Effector memory CD4-positive, alpha-beta T cell (primary cell): ENCODE measurements at regions not wholly inside any gene's neighbourhood (a gene's known extent, or its start where the extent isn't known, plus 50 kb on each side); places are given as distances from the start of the nearest gene placed in this dataset.

Experiments
- DNase-seq, 3 donors: peaks; one replicate each; pipeline ENCODE4 v3.0.0-alpha.2; 2020
- H3K27ac ChIP-seq: 2 replicates; pipeline ENCODE4 v1.7.0; 2013; ENCODE audit warnings: mild to moderate bottlenecking, low read length, moderate library complexity; ENCODE audit not compliant: insufficient read depth, poor library complexity, severe bottlenecking
- H3K27me3 ChIP-seq: replicated peaks from 2 replicates; pipeline ENCODE4 v1.7.0; 2013; ENCODE audit warnings: mild to moderate bottlenecking, low read length; ENCODE audit not compliant: insufficient read depth, control insufficient read depth, poor library complexity, severe bottlenecking
- H3K36me3 ChIP-seq: 2 replicates; pipeline ENCODE4 v1.7.0; 2013; ENCODE audit warnings: mild to moderate bottlenecking, low read length, moderate library complexity; ENCODE audit not compliant: control insufficient read depth, insufficient read depth
- H3K4me1 ChIP-seq: 2 replicates; pipeline ENCODE4 v1.7.0; 2013; ENCODE audit warnings: low read length, mild to moderate bottlenecking; ENCODE audit not compliant: control insufficient read depth, insufficient read depth, poor library complexity, severe bottlenecking
- H3K4me3 ChIP-seq: 2 replicates; pipeline ENCODE4 v1.7.0; 2013; ENCODE audit warnings: low read length, low read depth, mild to moderate bottlenecking; ENCODE audit not compliant: insufficient read depth, poor library complexity, severe bottlenecking
- H3K9me3 ChIP-seq: 2 replicates; pipeline ENCODE4 v1.7.0; 2013; ENCODE audit warnings: mild to moderate bottlenecking, low read length, moderate library complexity; ENCODE audit not compliant: control insufficient read depth

- no peaks in the 10 kb centered on the region for H3K36me3 ChIP-seq
- DNase-seq = no peak
- no peaks in the 10 kb centered on the region for H3K4me1 ChIP-seq
- no peaks in the 10 kb centered on the region for H3K27me3 ChIP-seq
- H3K27ac ChIP-seq = no peak overlapping the region
- no peaks in the 10 kb centered on the region for H3K9me3 ChIP-seq
- no peak overlapping the region for H3K4me3 ChIP-seq
These were observed 516.6 kb downstream of the RFPL4B start for GRCh38 chr6:112863753-112864152.

DNA sequence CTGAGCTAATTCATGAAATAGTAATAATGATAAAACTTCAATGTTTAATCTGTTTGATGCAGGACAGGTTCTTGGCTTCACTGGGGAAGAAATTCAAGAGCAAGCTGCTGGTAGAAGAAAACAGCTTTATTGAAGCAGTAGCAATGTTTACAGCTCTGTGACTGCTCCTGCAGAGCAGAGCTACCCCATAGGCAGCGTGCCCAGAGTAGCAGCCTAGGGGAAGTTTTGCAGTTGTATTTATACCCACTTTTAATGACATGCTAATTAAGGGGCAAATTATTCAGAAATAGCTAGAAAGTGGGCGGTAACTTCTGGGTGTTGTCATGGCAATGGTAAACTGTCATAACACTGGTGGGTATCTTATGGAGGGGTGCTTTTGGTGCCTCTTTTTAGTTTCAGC lies 518.0 kb downstream of the RFPL4B start:
- H3K4me3 ChIP-seq = no peak overlapping the region
- H3K9me3 ChIP-seq = no peaks in the 10 kb centered on the region
- H3K27me3 ChIP-seq = no peaks in the 10 kb centered on the region
- no peaks in the 10 kb centered on the region for H3K36me3 ChIP-seq
- no peaks in the 10 kb centered on the region for H3K4me1 ChIP-seq
- DNase-seq = no peak
- H3K27ac ChIP-seq = no peak overlapping the region

DNA sequence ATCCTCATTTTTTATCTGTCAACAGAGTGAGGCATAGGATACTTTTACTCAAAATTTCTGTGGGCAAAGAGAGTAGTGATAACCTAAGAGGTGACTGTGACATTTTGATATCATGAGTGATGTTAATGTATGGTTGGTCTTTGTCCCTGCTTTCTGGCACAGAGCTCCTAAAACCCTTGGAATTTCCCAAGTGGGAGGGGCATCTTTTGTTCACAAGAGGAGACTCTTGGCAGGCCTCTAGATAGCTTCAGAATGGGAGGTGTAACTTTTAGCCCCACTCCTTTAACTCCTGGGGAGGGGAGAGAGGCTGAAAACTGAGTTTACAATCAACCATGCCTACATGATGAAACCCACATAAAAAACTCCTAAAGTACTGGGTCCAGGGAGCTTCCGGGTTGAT lies 527.8 kb downstream of the RFPL4B start:
- Histone ChIP-seq H3K36me3 (no peaks in the 10 kb centered on the region), H3K9me3 (no peaks in the 10 kb centered on the region), H3K4me3 (no peak overlapping the region), H3K27ac (no peak overlapping the region), H3K4me1 (no peaks in the 10 kb centered on the region), H3K27me3 (no peaks in the 10 kb centered on the region)
- DNase-seq = no peak

DNA sequence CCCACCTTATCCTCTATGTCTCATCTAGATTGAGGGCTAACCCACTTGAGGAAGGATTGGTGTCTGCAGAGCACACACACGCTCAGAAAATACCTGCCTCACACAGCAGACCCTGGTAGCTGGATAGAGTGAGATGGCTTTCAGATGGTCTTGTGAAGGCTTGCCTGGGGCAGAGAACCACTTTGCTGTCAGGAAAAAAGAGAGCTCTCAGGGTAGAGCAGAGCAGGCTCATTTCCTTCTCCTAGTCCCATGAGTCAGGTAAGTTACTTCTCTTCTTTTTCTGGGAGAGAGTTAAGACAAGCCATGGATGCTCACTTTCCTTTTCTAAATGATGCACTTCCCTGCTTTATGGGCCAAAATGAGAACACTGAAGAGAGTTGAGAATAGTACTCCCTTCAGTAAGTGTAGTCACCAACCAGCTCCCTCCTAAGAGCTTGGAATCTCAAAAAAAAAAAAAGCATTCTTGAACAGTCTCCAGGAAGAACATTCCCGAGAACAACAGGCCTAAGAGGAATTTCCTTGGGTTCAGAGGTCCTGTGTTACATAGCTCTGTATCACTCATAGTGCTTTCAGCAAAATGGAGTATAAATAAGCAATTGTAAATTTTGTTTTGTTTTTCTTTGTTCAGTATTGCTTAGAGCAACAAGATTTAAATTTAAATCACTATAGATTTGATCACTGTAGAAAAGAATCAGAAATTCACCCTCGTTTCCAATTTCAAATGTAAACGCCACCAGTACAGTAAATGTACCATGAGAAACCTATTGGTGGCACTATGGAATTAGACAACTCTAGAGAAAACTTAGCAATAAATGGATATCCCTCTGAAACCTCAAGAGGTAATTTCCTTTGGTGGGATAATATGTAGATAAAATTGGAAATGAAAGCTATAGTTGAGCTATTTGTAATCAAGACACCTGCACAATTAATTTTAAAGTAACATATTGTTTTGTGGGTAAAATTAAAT lies 530.3 kb downstream of the RFPL4B start:
- Histone ChIP-seq H3K27me3 (no peaks in the 10 kb centered on the region), H3K4me1 (no peaks in the 10 kb centered on the region), H3K4me3 (no peak overlapping the region), H3K9me3 (no peaks in the 10 kb centered on the region), H3K27ac (no peak overlapping the region), H3K36me3 (no peaks in the 10 kb centered on the region)
- no peak for DNase-seq

DNA sequence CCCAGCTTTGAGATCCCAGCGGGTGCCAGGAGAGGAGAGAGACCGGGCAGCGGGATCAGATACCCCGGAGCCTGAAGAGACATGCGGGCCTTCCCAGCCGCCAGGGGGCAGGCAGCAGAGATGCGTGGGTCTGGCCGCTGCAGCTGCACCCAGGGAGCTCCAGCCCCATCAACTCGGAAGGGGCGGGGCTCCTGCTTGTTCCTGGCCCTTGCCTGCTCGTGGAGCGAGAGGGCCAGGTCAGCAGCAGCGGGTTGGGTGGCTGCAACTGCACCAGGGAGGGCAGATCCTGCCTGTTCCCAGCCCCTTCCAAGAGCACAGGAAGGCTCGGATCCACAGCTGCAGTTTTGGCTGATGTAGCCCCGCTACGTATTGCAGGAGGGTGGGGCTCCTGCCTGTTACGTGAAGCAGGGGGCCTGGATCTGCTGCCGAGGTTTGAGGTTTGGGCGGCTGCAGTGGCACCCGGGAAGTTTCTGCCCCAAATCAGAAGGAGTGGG lies 532.8 kb downstream of the RFPL4B start:
- Histone ChIP-seq H3K4me3 (no peak overlapping the region), H3K4me1 (no peaks in the 10 kb centered on the region), H3K36me3 (no peaks in the 10 kb centered on the region), H3K27ac (no peak overlapping the region), H3K9me3 (no peaks in the 10 kb centered on the region), H3K27me3 (no peaks in the 10 kb centered on the region)
- peak in 1 of 3 donors; percentile 3 for DNase-seq

GRCh38 chr6:112881027-112881426 lies 533.9 kb downstream of the RFPL4B start:
- DNase-seq = no peak
- no peak overlapping the region for H3K27ac ChIP-seq
- H3K36me3 ChIP-seq = no peaks in the 10 kb centered on the region
- no peaks in the 10 kb centered on the region for H3K9me3 ChIP-seq
- no peak overlapping the region for H3K4me3 ChIP-seq
- H3K27me3 ChIP-seq = no peaks in the 10 kb centered on the region
- H3K4me1 ChIP-seq = no peaks in the 10 kb centered on the region

- H3K27ac ChIP-seq = no peak overlapping the region
- no peak for DNase-seq
These were observed 535.0 kb downstream of the RFPL4B start for GRCh38 chr6:112881828-112882780.

GRCh38 chr6:112883095-112883494 lies 536.0 kb downstream of the RFPL4B start:
- no peak for DNase-seq
- no peak overlapping the region for H3K27ac ChIP-seq
- H3K9me3 ChIP-seq = no peaks in the 10 kb centered on the region
- no peaks in the 10 kb centered on the region for H3K36me3 ChIP-seq
- no peaks in the 10 kb centered on the region for H3K27me3 ChIP-seq
- no peak overlapping the region for H3K4me3 ChIP-seq
- H3K4me1 ChIP-seq = no peaks in the 10 kb centered on the region

More at GRCh38 chr6:112881828-112882780, 535.0 kb downstream of the RFPL4B start:
- Histone ChIP-seq H3K27me3 (no peaks in the 10 kb centered on the region), H3K36me3 (no peaks in the 10 kb centered on the region), H3K4me3 (no peak overlapping the region), H3K9me3 (no peaks in the 10 kb centered on the region), H3K4me1 (no peaks in the 10 kb centered on the region)

GRCh38 chr6:112886415-112886814 lies 539.3 kb downstream of the RFPL4B start:
- no peaks in the 10 kb centered on the region for H3K4me1 ChIP-seq
- no peaks in the 10 kb centered on the region for H3K27me3 ChIP-seq
- no peaks in the 10 kb centered on the region for H3K36me3 ChIP-seq
- no peak overlapping the region for H3K27ac ChIP-seq
- no peaks in the 10 kb centered on the region for H3K9me3 ChIP-seq
- DNase-seq = no peak
- no peak overlapping the region for H3K4me3 ChIP-seq
